GM18511 (cell line): ENCODE measurements at regions not wholly inside any gene's neighbourhood (a gene's known extent, or its start where the extent isn't known, plus 50 kb on each side); places are given as distances from the start of the nearest gene placed in this dataset.

Experiments used
- ATAC-seq: cut with Tn5 transposase; IDR thresholded peaks from one replicate; pipeline ENCODE4 v1.9.1; 2021; ENCODE audit warnings: mild to moderate bottlenecking, moderate library complexity; ENCODE audit not compliant: unreplicated experiment

DNA sequence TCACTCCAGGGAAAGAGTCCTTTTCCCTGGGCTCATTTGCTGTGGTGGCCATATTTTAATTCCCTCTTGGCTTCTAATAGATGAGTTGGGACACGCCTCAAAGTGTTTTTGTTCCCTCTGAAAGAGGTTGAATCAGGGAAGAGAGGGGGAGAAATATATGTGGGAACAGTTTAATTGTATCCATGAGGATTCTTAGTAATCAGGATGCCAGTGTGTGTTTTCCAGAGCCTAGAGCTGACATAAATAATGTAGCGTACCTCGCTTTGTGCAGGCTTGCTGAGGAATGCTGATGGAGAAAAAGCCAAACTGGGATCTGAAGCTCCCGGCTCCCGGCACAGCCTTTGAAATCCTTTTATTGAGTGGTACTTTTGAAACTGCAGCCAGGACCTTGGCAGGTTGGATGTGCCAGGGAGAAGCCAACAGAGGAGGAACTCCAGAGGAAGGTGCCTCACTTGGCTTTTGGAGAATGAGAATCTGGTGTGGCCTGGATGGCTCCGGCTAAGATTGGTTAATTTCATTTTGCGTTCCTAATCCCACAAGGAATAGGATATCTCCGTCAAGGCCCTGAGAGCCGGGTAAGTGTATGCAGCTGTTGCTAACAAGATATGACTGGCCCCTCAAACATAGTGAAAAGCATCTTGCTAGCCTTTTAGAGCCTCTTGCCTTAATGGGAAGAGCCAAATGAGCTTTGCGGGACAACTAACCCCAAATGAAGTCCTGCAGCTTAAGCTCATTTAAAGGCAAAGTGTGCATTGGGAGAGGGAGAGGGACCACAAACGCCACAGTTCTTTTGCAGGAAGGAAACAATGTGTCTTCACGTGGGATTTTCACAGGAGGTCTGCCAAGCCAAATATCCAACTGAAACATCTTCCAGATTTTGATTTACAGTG is 471.1 kb upstream of the WWC1 start:
- ATAC-seq, result no peak

- ATAC-seq, result no peak
Observed at GRCh38 chr5:167821151-167821550, 470.3 kb upstream of the WWC1 start.

- ATAC-seq, result no peak
Observed at GRCh38 chr5:167821669-167822068, 469.8 kb upstream of the WWC1 start.

DNA sequence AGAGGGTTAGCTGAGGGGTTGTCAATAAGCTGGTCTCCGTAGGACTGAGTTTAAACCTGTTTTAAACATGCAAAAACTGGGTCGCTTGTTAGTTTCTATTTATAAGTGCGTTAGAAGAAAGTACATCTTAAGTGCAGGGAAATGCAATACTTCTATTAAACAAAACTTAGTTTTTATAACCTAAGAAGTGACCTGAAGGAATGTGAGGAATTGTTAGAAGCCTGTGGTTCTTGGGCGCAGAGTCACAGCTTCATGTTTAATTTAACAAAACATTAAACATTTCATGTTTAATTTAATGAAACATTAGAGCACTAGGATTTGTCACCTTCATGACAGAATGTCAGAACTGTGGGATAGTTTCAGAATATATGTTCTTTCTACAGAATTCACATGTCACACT is 469.2 kb upstream of the WWC1 start:
- ATAC-seq, result no peak

- ATAC-seq, result no peak
Observed at GRCh38 chr5:167823405-167823804, 468.0 kb upstream of the WWC1 start.

DNA sequence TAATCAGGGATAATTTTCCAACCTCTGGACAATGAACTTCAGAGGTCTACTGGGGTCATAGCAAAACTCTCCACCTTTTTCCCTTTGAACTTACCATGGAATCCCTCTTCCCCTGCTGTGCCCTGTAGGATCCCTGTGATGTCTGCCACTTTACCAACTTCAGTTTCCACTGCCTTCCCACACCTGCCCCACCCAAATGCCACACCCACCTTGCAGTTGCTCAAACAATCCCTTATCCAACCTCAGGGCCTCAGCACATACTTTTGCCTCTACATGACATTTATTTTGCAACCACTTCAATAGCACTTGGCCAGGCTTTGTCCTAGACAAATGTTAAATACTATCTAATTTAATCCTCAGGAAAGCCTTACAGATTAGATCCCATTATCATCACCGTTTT is 463.7 kb upstream of the WWC1 start:
- ATAC-seq, result no peak

DNA sequence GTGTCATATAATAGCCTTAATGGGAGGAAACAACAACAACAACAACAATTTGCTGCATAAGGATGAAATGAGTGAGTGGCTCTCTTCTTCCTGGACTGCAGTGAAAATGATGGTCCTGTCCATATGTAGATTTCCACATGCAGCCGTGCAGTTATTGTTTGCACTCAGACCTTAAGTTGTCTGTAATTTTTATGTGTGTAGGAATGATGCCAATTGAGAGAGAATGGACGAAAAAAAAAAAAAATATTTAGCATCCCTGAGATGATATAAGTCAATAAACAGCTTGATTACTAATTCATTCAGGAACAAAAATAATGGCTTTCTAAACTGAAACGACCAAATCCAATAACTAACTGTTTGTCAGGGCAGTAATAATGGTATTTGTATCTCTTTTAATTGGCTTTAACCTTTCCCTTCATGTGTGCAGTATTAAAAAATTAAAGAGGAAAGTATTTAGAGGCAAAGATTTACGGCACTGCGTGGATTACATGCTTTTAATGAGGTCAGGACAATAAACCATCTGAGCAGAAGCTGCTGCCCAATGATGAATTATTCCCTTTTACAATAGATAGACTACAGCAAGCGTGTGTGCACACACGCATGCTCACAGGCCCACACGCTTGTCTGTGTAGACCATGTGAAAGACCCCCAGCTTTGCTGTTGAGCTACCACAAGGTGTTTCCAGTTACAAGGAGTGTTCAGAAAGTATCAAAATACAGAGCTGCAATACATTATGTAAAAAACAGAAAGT is 459.5 kb upstream of the WWC1 start:
- ATAC-seq, result no peak

DNA sequence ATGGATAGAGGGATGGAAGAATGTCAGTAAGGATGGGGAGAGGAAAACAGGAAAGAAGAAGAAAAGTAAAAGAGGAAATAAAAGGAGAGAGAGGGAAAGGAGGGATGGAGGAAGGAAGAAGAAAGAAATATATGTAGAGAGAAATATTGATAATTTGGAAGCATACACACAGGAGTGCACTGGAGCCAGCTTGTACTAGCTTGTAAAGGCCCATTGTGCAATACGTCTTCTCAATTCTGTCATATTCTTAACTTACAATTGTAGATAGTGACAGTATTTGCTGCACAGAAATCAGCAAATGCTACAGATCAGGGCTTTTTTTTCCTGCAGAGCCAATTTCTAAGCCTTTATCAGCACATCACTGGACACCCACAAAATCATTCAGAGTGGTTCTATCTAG is 458.8 kb upstream of the WWC1 start:
- no peak for ATAC-seq

DNA sequence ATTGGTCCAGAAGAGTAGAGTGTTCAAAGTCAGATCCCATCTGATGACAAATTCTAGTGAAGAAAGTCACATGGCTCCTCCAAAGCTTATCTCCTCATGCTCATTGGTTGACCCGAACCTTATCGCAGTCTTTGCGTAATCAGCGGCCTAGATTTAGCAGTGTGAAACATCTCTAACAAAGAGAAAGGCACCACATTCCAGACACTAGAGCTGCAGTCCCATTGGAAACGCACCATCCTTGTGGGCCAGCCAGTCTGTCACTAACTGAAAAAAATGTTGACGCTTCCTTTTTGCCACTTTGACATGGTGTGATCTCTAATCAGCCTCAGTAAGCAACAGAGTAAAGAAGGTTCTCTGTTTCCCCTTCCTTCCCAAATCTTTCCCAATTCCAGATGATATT is 458.0 kb upstream of the WWC1 start:
- ATAC-seq, result no peak

- no peak for ATAC-seq
Observed at GRCh38 chr5:167835146-167835545, 456.3 kb upstream of the WWC1 start.

GRCh38 chr5:167837127-167837526 is 454.3 kb upstream of the WWC1 start:
- no peak for ATAC-seq

- ATAC-seq, result no peak
Observed at GRCh38 chr5:167839065-167839464, 452.4 kb upstream of the WWC1 start.

DNA sequence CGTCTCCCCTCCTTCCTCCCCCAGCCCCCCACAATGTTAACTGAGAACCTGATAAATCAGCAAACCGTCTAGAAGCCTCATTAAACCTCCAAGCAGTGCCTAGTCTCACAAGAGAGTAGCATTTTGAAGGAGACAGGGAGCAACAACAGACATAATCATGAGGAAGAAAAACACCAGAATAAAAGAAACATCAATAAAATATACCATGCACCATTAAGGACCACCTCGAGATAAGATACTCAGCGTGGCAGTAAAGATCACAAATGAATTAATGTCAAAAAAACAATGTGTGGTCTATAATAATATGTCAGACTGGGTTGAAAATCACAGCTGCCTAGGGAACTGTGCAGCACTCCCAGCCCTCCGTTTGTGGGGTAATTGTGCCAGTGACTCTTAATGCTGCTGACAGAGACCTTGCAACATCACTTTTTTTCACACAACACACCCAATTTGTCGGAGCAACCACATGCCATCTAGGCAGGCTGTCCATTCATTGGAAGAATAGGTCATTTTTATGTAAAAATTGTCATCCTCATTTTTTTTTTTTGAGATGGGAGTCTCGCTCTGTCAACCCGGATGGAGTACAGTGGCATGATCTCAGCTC is 450.8 kb upstream of the WWC1 start:
- no peak for ATAC-seq

GRCh38 chr5:167843881-167844572 is 447.4 kb upstream of the WWC1 start:
- no peak for ATAC-seq

DNA sequence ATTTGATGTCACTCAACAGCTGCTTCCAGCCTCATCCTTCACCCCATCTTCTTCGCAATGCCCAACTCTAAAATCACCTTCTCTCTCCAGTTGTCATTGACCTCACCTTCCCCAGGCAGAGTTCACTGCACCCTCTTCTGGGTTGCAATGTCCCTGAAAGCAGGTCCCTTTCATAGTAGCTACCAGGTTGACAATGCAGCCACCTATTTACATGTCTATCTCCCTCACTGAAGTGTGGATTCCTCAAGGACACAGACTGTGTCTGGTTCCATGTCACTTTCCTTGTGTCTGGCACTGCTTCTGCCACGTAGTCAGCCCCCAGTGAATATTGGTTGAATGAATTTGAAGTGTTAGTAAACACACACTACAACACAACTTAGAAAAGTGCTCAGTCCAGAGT is 445.5 kb upstream of the WWC1 start:
- ATAC-seq, result no peak

DNA sequence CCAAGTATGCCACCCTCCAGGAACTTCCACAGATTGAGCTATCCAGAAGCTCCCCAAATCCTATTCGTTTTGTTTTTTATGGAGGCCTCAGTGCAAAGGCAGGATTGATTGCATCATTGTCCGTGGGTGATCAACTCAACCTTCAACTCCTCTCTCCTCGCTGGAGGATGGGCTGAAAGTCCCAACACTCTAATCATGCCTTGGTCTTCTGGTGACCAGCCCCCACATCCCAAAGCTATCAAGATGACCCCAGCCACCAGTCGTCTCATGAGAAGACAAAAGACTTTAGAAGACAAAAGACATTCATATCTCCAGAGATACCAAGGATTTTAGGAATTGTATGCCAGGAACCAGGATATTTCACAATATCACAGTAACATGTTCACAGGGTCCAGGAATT is 441.6 kb upstream of the WWC1 start:
- ATAC-seq, result no peak

DNA sequence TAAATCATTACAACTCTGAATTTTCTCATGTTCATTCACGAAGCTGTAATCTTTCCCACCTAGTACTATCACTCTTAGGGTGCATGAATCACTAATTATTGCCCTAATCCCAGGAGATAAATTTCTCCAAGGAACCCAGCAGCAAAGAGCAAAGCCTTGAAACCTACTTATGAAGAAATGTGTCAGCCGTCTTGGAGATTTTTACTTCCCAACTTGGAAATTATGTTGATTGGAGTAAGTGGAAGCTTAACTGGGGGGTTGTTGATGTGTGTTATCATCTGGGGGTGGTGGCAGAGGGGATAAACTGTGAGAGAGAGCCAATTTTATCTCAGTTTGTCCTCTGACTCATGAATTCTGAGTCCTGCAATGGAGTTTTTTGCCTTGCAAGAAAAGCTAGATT is 440.5 kb upstream of the WWC1 start:
- no peak for ATAC-seq

DNA sequence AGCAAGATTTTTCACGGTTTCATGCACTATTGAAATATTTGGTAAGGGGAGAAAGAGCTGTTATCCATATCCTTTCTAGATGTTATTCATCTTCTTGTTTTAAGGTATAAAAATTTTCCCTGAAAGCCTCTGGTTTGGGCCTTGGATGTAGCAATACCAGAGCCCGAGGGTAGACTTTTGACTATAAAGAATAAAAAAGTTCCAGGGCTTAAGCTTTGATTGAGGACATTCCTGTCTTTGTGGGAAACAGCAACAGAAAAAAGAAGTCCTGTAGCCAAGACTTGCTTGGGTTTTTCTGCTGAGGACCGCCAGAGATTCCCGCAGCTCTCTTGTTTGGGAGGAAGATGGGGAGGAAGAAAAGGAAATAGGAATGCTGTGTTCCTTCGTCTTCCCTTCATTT is 440.0 kb upstream of the WWC1 start:
- ATAC-seq, result no peak

- no peak for ATAC-seq
Observed at GRCh38 chr5:167852515-167852914, 438.9 kb upstream of the WWC1 start.

- ATAC-seq, result no peak
Observed at GRCh38 chr5:167853421-167853820, 438.0 kb upstream of the WWC1 start.

GRCh38 chr5:167855818-167856217 is 435.6 kb upstream of the WWC1 start:
- no peak for ATAC-seq
